SK-N-SH (cell line): ENCODE measurements at regions not wholly inside any gene's neighbourhood (a gene's known extent, or its start where the extent isn't known, plus 50 kb on each side); places are given as distances from the start of the nearest gene placed in this dataset.

Experiments used
- CTCF ChIA-PET: fragments of 300-600, 350-600 bp; formaldehyde crosslinking; extraction: SDS; loops from one replicate; lab custom pipeline; 2021; lab: Yijun Ruan, JAX
- POLR2A ChIA-PET: fragments of 350-600 bp; sonication (Branson Sonifier 250); formaldehyde crosslinking; extraction: SDS; loops from one replicate; lab custom pipeline; 2020; ENCODE audit warnings: antibody characterized with exemption, inconsistent platforms; lab: Yijun Ruan, JAX
- DNase-seq: peaks from one replicate; pipeline ENCODE4 v3.0.0; 2012
- H2AFZ ChIP-seq: fragments of 200-600 bp; sonication (generic); 2 replicates; pipeline ENCODE4 v1.8.1; 2016; ENCODE audit warnings: antibody characterized with exemption, mild to moderate bottlenecking, low read depth
- H3F3A ChIP-seq: fragments of 200-600 bp; sonication (generic); replicated peaks from 2 replicates; pipeline ENCODE3; 2016; ENCODE audit warnings: antibody characterized with exemption, mild to moderate bottlenecking; ENCODE audit not compliant: insufficient read depth
- H3K27ac ChIP-seq, 2 experiments: fragments of 200-500 bp in 1 of 2; fragments of 200-600 bp in 1 of 2; sonication (Bioruptor generic) in 1 of 2; sonication (generic), shearing (Covaris generic) in 1 of 2; 2 replicates each; pipeline versions ENCODE4 v1.5.1 to v1.6.1; 2014 to 2016; ENCODE audit warnings: low read depth in 2 of 2, inconsistent platforms in 1 of 2, low read length in 1 of 2, mild to moderate bottlenecking in 1 of 2, mixed read lengths in 1 of 2
- H3K27me3 ChIP-seq: fragments of 200-600 bp; sonication (generic), shearing (Covaris generic); 2 replicates; pipeline ENCODE4 v1.6.1; 2016; ENCODE audit warnings: mixed run types; ENCODE audit not compliant: insufficient read depth
- H3K36me3 ChIP-seq, 2 experiments: fragments of 200-500 bp in 1 of 2; fragments of 200-600 bp in 1 of 2; sonication (Bioruptor generic) in 1 of 2; sonication (generic) in 1 of 2; replicated peaks in 1 of 2; 2 replicates each; pipeline versions ENCODE3 to v1.5.1; 2014 to 2016; ENCODE audit warnings: low read length in 1 of 2, mild to moderate bottlenecking in 1 of 2; ENCODE audit not compliant: insufficient read depth in 2 of 2, control insufficient read depth in 1 of 2
- H3K4me1 ChIP-seq, 2 experiments: fragments of 200-500 bp in 1 of 2; fragments of 200-600 bp in 1 of 2; sonication (Bioruptor generic) in 1 of 2; sonication (generic), shearing (Covaris generic) in 1 of 2; 2 replicates each; pipeline versions ENCODE4 v1.5.1 to v1.6.1; 2014 to 2016; ENCODE audit warnings: low read depth in 1 of 2, low read length in 1 of 2, mixed run types in 1 of 2; ENCODE audit not compliant: insufficient read depth in 2 of 2, control insufficient read depth in 1 of 2
- H3K4me2 ChIP-seq: fragments of 200-600 bp; sonication (generic), shearing (Covaris generic); 2 replicates; pipeline ENCODE4 v1.6.1; 2017; ENCODE audit warnings: mixed run types
- H3K4me3 ChIP-seq, 2 experiments: fragments of 200-500 bp in 1 of 2; fragments of 200-600 bp in 1 of 2; sonication (Bioruptor generic) in 1 of 2; sonication (generic), shearing (Covaris generic) in 1 of 2; 2 replicates each; pipeline versions ENCODE4 v1.5.1 to v1.8.1; 2014 to 2016; ENCODE audit warnings: low read depth in 2 of 2, inconsistent platforms in 1 of 2, low read length in 1 of 2, mild to moderate bottlenecking in 1 of 2, mixed read lengths in 1 of 2, moderate library complexity in 1 of 2
- H3K79me2 ChIP-seq: fragments of 200-600 bp; sonication (generic); 2 replicates; pipeline ENCODE4 v1.8.1; 2017; ENCODE audit warnings: mild to moderate bottlenecking; ENCODE audit not compliant: insufficient read depth
- H3K9ac ChIP-seq: fragments of 200-600 bp; sonication (generic); 2 replicates; pipeline ENCODE4 v1.6.1; 2017; ENCODE audit warnings: mixed run types
- H3K9me2 ChIP-seq: fragments of 200-600 bp; sonication (generic); 2 replicates; pipeline ENCODE4 v1.6.1; 2017; ENCODE audit warnings: mixed run types
- H3K9me3 ChIP-seq: fragments of 200-600 bp; sonication (generic); 2 replicates; pipeline ENCODE4 v1.6.1; 2017; ENCODE audit warnings: mixed run types, mild to moderate bottlenecking, moderate library complexity
- H4K20me1 ChIP-seq: fragments of 200-600 bp; sonication (generic); 2 replicates; pipeline ENCODE4 v1.6.1; 2017; ENCODE audit warnings: mild to moderate bottlenecking, mixed run types; ENCODE audit not compliant: insufficient read depth
- CHD2 ChIP-seq: fragments of 150-350 bp; IDR thresholded peaks from 2 replicates; pipeline ENCODE4 v1.6.1; 2018; ENCODE audit warnings: low read length; ENCODE audit not compliant: partially characterized antibody
- ELF1 ChIP-seq: IDR thresholded peaks from 2 replicates; pipeline ENCODE4 v1.4.0; 2012
- EP300 ChIP-seq, 2 experiments: IDR thresholded peaks; 2 replicates each; pipeline versions ENCODE4 v1.4.0 to v1.6.1; 2012; ENCODE audit warnings: borderline replicate concordance in 1 of 2, low read depth in 1 of 2, low read length in 1 of 2
- EZH2phosphoT487 ChIP-seq: fragments of 200-600 bp; sonication (generic); IDR thresholded peaks from 2 replicates; pipeline ENCODE4 v1.6.1; 2017; ENCODE audit warnings: low read depth, mixed run types, mild to moderate bottlenecking, antibody characterized with exemption, moderate library complexity, borderline replicate concordance
- FOSL2 ChIP-seq: IDR thresholded peaks from 2 replicates; pipeline ENCODE4 v1.4.0; 2012; ENCODE audit warnings: low read depth, mild to moderate bottlenecking, moderate library complexity, borderline replicate concordance
- FOXM1 ChIP-seq: IDR thresholded peaks from 2 replicates; pipeline ENCODE4 v1.4.0; 2012; ENCODE audit warnings: low read depth, mild to moderate bottlenecking
- GABPA ChIP-seq: IDR thresholded peaks from 2 replicates; pipeline ENCODE4 v1.4.0; 2012; ENCODE audit warnings: low read depth, mild to moderate bottlenecking
- GATA2 ChIP-seq: sonication (generic); formaldehyde crosslinking; IDR thresholded peaks from 2 replicates; pipeline ENCODE4 v1.5.0; 2020; ENCODE audit warnings: mild to moderate bottlenecking, missing genetic modification reagents
- JUND ChIP-seq: IDR thresholded peaks from 2 replicates; pipeline ENCODE4 v1.4.0; 2012
- MEF2A ChIP-seq: IDR thresholded peaks from 2 replicates; pipeline ENCODE4 v1.4.0; 2012; ENCODE audit warnings: low read depth, borderline replicate concordance
- MXI1 ChIP-seq: IDR thresholded peaks from 2 replicates; pipeline ENCODE4 v1.6.1; 2012; ENCODE audit warnings: mild to moderate bottlenecking, low read depth, low read length, improper control_type of control experiment
- NFIC ChIP-seq: IDR thresholded peaks from 2 replicates; pipeline ENCODE4 v1.4.0; 2012; ENCODE audit warnings: borderline replicate concordance
- RAD21 ChIP-seq: IDR thresholded peaks from 2 replicates; pipeline ENCODE4 v1.6.1; 2012; ENCODE audit warnings: mild to moderate bottlenecking, low read length
- SMC3 ChIP-seq: IDR thresholded peaks from 2 replicates; pipeline ENCODE4 v1.6.1; 2012; ENCODE audit warnings: low read depth, low read length, improper control_type of control experiment
- TAF1 ChIP-seq: IDR thresholded peaks from 2 replicates; pipeline ENCODE4 v1.6.1; 2012; ENCODE audit warnings: low read depth, mild to moderate bottlenecking, low read length, moderate library complexity, borderline replicate concordance
- whole genome bisulfite sequencing: methylation state at CpG from one replicate; pipeline ENCODE4 v1.1.6; 2017; ENCODE audit warnings: low lambda C conversion rate; 5-methylcytosine and 5-hydroxymethylcytosine counted together
- TF ChIP-seq, protein P1 (sequence below): IDR thresholded peaks from 2 replicates; pipeline ENCODE4 v1.4.0; 2012; ENCODE audit warnings: low read depth
- TF ChIP-seq, protein P2 (sequence below): IDR thresholded peaks from 2 replicates; pipeline ENCODE4 v1.6.1; 2012; ENCODE audit warnings: mild to moderate bottlenecking, low read depth, low read length, moderate library complexity
- TF ChIP-seq, protein P3 (sequence below): fragments of 150-350 bp; IDR thresholded peaks from 2 replicates; pipeline ENCODE4 v1.6.1; 2017; ENCODE audit warnings: antibody characterized with exemption, low read length, low read depth, borderline replicate concordance
- TF ChIP-seq, protein P4 (sequence below): IDR thresholded peaks from 2 replicates; pipeline ENCODE4 v1.4.0; 2012; ENCODE audit warnings: low read depth, borderline replicate concordance
- TF ChIP-seq, protein P5 (sequence below): fragments of 200-600 bp; sonication (generic); IDR thresholded peaks from 2 replicates; pipeline ENCODE4 v1.6.1; 2017; ENCODE audit warnings: antibody characterized with exemption, mild to moderate bottlenecking, moderate library complexity

DNA sequence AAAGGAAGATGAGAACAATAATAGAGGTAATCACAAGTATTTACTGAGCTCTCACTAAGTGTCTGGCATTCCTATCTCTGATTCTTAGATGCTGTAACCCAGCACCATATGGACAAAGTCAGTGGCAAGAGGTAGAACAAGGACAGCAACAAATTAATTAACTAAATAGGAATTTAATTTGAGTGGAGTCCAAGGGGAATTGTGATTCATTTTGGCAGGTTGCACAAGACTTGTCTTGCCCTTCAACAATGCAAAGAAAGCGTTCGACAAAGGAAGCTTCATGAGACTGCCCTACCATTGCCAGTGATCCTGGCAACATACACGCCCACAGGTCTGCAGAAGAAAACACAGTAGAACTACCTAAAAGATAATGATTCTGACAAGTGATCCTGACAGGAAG, 221.6 kb downstream of the RBM43 start:
- no peaks in the 10 kb centered on the region for H3K9me2 ChIP-seq
- ChIA-PET CTCF (interaction anchor here (0.9 kb wide), 1 partner anchor 12 kb away, joined by 3 read pairs; no protein-coding TSS in a partner anchor), POLR2A (no interaction called here)
- H3K4me1 ChIP-seq, result no peaks in the 10 kb centered on the region; a peak in 2 of 4 replicates
- DNase-seq, result no peak
- TF ChIP-seq, protein P1, sequence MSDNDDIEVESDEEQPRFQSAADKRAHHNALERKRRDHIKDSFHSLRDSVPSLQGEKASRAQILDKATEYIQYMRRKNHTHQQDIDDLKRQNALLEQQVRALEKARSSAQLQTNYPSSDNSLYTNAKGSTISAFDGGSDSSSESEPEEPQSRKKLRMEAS, result no peak
- TF ChIP-seq EZH2phosphoT487 (no peak), MXI1 (no peak), GATA2 (CRISPR knock-in tag) (no peak), FOXM1 (no peak), MEF2A (no peak), TAF1 (no peak), SMC3 (no peak), FOSL2 (no peak), GABPA (no peak), ELF1 (no peak), CHD2 (no peak), JUND (no peak), NFIC (no peak), EP300 (IDR thresholded peaks at IDR 0.05; ENCODE audit: borderline replicate concordance in 1 of 2, low read depth in 1 of 2, low read length in 1 of 2) (no peak), RAD21 (no peak)
- TF ChIP-seq, protein P2, sequence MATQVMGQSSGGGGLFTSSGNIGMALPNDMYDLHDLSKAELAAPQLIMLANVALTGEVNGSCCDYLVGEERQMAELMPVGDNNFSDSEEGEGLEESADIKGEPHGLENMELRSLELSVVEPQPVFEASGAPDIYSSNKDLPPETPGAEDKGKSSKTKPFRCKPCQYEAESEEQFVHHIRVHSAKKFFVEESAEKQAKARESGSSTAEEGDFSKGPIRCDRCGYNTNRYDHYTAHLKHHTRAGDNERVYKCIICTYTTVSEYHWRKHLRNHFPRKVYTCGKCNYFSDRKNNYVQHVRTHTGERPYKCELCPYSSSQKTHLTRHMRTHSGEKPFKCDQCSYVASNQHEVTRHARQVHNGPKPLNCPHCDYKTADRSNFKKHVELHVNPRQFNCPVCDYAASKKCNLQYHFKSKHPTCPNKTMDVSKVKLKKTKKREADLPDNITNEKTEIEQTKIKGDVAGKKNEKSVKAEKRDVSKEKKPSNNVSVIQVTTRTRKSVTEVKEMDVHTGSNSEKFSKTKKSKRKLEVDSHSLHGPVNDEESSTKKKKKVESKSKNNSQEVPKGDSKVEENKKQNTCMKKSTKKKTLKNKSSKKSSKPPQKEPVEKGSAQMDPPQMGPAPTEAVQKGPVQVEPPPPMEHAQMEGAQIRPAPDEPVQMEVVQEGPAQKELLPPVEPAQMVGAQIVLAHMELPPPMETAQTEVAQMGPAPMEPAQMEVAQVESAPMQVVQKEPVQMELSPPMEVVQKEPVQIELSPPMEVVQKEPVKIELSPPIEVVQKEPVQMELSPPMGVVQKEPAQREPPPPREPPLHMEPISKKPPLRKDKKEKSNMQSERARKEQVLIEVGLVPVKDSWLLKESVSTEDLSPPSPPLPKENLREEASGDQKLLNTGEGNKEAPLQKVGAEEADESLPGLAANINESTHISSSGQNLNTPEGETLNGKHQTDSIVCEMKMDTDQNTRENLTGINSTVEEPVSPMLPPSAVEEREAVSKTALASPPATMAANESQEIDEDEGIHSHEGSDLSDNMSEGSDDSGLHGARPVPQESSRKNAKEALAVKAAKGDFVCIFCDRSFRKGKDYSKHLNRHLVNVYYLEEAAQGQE, result no peak
- TF ChIP-seq, protein P3, sequence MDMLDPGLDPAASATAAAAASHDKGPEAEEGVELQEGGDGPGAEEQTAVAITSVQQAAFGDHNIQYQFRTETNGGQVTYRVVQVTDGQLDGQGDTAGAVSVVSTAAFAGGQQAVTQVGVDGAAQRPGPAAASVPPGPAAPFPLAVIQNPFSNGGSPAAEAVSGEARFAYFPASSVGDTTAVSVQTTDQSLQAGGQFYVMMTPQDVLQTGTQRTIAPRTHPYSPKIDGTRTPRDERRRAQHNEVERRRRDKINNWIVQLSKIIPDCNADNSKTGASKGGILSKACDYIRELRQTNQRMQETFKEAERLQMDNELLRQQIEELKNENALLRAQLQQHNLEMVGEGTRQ, result no peak
- TF ChIP-seq, protein P4, sequence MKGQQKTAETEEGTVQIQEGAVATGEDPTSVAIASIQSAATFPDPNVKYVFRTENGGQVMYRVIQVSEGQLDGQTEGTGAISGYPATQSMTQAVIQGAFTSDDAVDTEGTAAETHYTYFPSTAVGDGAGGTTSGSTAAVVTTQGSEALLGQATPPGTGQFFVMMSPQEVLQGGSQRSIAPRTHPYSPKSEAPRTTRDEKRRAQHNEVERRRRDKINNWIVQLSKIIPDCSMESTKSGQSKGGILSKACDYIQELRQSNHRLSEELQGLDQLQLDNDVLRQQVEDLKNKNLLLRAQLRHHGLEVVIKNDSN, result no peak
- TF ChIP-seq, protein P5, sequence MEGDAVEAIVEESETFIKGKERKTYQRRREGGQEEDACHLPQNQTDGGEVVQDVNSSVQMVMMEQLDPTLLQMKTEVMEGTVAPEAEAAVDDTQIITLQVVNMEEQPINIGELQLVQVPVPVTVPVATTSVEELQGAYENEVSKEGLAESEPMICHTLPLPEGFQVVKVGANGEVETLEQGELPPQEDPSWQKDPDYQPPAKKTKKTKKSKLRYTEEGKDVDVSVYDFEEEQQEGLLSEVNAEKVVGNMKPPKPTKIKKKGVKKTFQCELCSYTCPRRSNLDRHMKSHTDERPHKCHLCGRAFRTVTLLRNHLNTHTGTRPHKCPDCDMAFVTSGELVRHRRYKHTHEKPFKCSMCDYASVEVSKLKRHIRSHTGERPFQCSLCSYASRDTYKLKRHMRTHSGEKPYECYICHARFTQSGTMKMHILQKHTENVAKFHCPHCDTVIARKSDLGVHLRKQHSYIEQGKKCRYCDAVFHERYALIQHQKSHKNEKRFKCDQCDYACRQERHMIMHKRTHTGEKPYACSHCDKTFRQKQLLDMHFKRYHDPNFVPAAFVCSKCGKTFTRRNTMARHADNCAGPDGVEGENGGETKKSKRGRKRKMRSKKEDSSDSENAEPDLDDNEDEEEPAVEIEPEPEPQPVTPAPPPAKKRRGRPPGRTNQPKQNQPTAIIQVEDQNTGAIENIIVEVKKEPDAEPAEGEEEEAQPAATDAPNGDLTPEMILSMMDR, result no peak
- H4K20me1 ChIP-seq, result no peaks in the 10 kb centered on the region
- no peak overlapping the region for H3K9ac ChIP-seq
- 53% methylated on average over 3 of the region's 3 CpGs for WGBS
- no peak overlapping the region for H3K4me3 ChIP-seq
- no peak overlapping the region for H3K4me2 ChIP-seq
- H2AFZ ChIP-seq, result no peak overlapping the region
- H3K36me3 ChIP-seq, result no peaks in the 10 kb centered on the region
- H3K79me2 ChIP-seq, result no peaks in the 10 kb centered on the region
- no peaks in the 10 kb centered on the region for H3K27me3 ChIP-seq
- H3F3A ChIP-seq, result no peaks in the 10 kb centered on the region
- no peaks in the 10 kb centered on the region for H3K9me3 ChIP-seq
- no peak overlapping the region for H3K27ac ChIP-seq
